GM18873 (cell line): ENCODE measurements at regions not wholly inside any gene's neighbourhood (a gene's known extent, or its start where the extent isn't known, plus 50 kb on each side); places are given as distances from the start of the nearest gene placed in this dataset.
"Not testable (repeated sequence)": the region's sequence is repeated elsewhere in the genome, so short reads cannot be mapped to it uniquely, and the experiment has no call there.

Source experiments
- ATAC-seq: cut with Tn5 transposase; IDR thresholded peaks from one replicate; pipeline ENCODE4 v1.9.1; 2021; ENCODE audit warnings: mild to moderate bottlenecking, moderate library complexity, moderate number of reproducible peaks; ENCODE audit not compliant: unreplicated experiment, low FRiP score

DNA sequence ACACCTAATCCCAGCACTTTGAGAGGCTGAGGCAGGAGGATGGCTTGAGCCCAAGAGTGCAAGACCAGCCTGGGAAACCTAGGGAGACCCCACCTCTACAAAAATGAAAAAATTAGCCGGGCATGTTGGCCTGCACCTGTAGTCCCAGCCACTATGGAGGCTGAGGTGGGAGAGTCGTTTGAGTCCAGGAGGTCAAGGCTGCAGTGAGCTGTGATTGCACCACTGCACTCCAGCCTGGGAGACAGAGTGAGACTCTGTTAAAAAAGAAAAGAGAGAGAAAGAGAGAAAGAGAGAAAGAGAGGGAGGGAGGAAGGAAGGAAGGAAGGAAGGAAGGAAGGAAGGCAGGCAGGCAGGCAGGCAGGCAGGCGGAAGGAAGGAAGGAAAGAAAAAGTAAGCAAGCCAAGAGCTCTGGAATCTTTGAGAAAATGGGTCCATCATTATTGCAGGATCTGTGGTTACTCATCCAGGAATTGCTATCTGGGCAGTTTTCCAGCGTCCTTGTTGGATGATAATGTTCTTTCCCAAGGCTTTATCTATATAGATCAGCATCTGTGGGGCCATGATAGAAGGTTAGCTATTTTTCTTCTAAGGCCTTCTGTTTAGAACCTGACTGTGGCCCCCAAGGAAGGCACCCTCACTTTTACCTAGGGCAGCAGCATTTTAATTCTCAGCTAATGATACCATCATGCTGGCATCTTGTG lies 533.2 kb upstream of the CDH5 start:
- no peak for ATAC-seq

DNA sequence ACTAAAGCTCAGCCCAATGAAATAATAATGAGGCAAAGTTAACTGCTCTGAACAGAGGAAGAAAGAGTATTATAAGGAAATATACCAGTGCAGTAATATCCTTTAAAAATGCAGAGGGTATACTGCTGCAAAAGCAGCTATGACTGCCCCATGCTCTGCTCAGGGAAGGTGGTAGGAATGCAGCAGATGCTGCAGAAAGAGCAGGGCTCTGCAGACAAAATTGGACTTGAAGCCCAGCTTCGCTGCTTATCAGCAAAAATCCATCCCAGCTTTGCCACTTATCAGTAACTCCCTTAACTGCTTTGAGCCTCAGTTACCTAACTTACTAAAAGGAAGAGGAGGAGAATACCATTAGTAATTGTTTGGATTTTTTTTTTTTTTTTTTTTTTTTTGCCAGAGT lies 533.8 kb upstream of the CDH5 start:
- no peak for ATAC-seq

DNA sequence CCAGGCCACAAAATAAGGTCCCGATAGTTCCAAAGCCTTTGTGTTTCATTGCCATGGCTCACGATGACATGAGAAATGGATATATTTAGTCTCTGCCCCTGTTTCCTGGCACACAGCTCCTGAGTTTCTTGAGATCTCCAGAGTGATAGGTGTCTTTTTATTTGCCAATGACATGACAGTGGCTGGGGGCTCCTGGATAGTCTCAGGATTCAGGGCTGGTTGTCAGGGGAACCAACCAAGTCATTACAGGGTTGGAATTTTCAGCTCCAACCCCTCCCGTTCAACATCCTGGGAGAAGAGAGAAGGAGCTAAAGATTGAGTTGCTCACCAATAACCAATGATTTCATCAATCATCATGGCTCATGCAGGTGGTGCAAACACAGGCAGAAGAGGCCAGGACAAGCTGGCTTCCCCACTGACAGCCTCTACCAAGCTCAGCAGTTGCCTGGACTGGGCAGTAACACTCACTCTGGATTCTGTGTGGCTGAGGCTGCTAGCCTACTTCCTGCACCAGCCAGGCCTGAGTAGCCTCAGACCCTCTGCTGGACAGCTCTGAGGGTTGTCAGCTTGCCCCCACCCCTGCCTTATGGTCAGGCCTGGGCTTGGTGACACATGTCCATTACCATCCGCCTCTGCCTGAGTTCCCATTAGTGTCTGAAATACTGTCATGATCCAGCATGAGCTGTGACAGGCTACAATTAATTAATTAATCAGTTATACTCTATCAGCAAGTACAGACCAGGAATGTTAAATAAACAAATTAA lies 534.4 kb upstream of the CDH5 start:
- no peak for ATAC-seq

DNA sequence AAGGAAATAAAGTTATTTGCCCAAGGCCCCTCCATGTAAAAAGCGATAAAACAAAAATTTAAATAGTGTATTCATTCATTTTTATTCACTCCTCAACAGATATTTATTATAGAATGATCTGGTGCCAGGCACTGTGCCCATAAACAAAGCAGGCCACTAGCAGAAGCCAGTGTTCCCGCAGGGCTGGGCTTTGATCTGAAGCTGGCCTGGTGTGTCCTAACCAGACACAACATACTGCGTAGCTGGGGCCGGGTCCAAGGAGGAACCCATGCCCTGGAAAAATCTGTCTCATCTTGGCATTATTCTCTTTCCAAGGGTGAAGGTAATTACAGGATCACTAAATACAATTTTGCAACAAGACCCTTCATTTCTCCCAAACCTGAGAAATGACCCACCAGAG lies 537.4 kb upstream of the CDH5 start:
- no peak for ATAC-seq

DNA sequence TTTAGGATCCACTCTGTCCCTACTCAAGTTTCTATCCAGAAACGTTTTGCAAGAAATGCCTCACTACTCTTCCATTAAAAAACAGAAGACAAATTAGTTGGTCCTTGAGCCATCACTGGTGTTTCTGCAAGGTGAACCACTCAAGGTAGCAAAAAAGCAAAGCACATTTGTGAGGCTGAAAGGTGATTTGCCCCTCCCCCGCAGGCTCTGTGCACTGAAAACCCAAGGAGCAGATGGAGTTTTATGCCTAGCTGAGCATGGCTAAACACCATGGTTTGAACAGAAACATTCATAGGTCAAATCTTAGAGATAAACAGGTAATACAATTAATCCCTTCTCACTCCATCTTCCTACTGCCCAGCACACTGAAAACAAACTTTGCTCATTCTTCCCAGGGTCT lies 538.2 kb upstream of the CDH5 start:
- ATAC-seq = no peak

DNA sequence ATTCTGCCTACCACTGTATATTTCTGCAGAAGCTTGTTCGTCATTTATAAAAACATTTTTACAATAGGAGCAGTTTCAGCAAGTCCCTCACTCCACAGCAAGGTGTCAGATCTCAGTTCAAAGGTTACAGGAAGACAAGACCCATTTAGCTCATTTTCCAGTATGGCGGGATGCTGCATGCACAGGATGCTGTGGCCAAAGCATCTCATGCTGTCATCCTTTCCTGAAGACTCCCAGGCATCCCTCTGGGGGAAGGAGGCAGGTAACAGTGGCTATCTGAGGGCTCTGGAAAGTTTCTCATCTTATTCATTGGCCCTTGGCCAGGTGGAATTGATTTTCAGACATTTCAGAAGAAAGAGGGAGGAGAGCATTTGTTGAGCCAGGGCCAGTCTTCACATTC lies 539.3 kb upstream of the CDH5 start:
- ATAC-seq = no peak

DNA sequence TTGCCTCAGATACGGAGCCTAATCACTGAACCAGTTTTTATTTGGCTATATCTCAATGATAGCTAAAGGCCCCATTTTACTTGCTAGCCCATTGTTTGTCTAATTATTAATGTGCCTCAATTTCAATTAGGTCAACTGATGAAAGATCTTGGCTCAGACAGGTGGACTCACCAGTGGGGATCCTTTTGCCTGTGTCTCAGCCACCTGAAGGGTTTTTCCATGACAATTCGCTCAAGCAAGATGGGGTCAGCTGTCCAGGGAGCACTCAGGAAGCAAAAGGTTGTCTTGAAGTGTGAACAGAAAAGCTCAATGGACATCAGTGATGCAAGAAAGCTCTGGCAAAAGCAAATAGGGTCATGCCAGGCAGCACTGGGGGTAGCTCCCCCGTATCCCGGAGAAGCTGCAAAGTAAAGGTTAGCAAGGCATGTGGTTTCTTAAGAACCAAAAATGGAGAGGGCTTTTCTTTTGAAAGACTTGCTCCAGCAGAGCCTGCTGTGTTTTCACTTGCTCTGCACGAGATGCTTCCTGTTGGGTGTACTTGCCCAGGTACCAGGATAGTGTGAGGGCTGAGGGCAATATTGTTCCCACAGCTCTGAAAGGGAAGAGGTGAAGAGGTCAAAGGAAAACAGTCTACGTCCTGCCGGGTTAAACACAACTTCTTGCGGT lies 541.2 kb upstream of the CDH5 start:
- no peak for ATAC-seq

DNA sequence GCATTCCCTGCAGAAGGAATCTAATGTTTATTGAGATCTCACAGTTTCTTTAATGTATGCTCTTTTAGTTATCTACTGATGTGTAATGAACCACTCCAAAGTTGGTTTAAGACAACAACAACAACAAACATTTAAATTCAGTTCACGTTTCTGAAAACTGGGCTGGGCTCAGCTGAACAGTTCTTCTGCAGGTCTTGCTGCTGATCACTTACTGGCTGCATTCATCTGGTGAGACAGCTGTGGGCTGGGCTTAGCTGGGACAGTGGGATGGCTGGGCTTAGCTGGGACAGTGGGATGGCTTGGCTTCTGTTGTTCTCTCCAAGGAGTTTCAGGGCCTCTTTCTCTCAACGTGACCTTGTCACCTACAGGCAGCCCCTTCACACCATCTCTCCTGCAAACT lies 544.3 kb upstream of the CDH5 start:
- no peak for ATAC-seq

DNA sequence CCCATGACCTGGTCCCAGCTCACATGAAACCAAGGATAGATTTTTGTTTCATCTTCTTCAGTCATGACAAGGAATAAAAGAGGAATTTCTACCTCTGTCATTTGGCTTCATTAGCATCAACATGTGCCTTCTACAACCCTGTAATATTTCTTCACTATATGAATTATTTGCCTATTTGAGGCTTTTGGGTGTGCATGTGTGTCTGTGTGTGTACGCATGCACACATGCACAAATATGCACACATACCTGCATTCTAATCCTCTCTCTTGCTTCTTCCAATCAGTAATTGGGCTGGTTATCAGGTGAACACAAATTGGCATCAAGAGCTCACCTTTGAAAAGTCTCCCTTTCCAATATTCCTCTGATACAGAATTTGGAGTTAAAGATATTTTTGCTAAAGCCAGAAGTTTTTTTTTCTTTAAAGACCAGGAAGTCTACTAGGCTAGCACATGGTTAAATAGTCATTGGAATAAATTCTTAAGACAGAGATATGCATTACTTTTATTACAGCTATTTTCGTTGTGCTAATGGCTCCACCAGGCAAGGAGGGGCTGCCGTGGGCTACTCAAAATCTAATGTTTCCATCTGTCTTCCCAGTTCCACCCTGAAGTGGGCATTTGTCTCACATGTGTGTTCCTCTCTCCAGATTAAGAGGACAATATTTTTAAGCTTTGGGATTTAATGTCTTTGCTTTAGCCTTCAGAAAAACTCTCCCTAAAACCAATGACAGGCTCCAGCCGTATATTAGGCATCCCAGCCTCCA lies 547.2 kb upstream of the CDH5 start:
- ATAC-seq = no peak

DNA sequence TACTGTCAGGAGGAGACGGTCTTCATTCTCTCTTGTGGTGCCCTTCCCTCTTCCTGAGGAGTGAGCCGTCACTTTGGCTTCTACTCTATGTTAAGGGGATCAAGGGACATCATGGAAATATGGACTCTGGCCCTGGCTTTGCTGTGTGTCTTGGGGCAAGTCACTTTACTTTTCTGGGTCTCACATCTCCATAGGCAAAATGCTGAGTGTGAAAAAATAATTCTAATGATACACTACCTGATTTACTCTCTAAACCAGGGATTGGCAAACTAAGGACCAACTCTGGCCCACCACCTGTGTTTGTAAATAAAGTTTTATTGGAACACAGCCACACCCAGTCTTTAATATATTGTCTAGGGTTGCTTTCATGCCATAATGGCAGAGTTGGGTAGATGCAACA lies 548.7 kb upstream of the CDH5 start:
- ATAC-seq = no peak

DNA sequence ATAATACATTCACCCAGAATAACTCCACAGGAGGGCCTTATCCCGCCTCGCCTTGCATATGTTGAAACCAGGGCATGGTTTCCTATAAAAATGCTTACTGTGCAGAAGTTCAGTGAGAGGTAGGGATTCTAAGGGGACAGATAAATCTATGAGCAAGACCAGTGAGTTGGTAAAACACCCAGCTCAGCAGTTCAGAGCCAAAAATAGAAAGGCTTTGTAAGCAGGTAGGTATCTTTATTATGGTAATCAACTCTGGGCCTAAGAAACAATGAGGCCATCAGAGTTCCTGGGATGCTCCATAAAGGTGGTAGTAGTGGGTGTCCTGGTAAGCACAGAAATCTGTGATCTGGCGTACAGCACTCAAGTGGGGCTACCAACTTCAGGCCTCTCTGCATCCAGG lies 549.4 kb upstream of the CDH5 start:
- no peak for ATAC-seq

DNA sequence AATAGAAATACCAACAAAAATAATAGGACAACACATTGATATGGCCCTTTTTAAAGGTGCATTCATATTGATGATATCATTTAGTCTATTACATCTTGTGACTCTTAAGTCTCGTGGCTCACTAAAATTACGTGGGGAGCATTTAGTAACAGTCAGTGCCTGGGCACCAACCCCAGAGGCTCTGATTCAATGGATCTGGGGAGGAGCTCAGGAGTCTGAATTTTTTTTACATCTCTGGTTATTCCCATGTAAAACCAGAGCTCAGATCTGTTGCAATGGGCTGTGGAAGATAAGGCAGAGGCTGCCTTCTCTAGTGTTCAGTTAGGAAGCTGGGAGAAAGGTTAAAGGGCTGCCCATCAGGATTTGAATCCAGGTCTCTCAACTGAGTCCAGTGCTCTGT lies 549.9 kb upstream of the CDH5 start:
- no peak for ATAC-seq

DNA sequence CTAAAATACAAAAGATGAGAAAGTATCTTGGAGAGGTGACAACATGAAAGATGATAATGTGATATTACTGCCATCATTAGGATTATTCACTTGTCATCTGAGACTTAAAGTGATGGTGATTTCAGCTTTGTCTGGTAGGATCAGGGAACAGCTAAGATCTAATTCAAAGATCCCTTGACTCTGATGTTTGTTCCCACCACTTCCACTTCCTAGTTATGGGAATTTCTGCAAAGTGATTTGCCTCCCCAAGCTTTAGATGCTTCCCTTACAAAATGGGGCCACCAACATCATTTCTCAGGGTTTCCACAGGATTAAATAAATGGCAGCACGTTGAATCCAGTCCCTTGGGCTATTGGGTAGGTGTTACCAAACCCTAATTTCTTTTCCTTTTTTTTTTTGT lies 550.8 kb upstream of the CDH5 start:
- no peak for ATAC-seq

DNA sequence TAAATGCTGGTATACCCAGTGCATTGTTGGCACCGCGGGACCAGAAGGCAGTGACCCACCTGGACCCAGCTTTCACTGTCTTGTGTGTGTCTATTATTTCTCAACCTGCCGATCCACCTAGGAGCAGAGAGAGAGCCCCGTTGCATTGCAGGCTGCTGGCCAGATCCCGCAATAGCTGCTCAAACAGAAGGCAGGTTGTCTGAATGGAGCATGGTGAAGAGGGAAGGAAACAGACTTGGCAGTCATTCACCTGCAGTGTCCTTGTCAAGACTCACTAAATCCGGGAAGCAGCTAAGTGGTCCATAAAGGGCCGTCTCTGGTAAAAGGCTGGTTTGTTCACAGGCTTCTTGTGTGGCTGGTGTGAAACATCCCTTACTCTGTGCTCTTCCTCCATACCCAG lies 552.6 kb upstream of the CDH5 start:
- ATAC-seq = not testable (repeated sequence)

DNA sequence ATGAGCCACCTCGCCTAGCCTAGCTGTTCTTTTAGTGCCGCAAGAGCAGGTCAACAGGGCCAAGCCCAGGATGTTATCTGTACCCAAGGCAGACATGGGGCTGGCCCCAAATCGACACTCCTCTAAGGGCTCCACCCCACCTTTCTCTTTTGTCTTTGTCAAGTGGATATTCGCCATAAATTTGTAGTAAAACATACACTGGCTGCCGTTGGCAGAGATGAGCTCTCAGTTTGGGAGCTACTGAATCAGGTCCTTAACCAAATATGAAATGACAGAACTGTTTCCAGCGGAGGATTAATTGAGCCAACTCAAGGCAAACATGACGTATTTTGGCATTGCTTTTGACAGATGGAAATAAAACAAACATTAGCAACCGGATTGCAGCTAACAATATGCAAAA lies 556.9 kb upstream of the CDH5 start:
- ATAC-seq = no peak

DNA sequence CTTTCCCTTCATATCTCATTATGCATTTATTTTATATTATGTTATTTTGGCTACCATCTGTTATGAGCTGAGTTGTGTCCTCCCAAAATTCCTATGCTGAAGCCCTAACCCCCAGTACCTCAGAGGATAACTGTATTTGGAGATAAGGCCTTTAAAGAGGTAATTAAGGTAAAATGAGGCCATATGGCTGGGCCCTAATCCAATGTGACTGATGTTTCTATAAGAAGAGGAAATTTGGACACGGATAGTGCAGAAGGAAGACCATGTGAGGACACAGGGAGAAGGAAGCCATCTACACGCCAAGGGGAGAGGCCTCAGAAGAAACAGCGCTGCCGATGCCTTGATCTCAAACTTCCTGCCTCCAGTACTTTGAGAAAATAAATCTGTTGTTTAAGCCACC lies 557.7 kb upstream of the CDH5 start:
- ATAC-seq = no peak

DNA sequence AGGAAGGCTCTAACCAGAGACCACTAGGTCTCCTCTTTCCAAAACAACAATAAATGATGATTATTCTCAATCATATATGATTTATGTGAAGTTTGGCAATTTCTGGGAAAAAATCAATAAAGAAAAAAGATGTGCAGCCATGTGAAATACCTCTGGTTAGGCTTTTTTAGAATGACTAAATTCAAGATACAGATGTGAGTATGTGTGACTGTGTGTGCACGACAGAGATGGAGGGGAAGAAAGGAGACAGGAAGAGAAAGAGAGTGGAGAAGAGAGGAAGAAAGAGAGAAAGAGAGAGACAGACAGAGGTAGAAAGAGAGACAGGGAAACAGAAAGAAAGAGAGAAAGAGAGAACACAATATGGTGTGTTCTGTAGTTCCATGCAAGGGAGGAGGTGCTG lies 558.6 kb upstream of the CDH5 start:
- ATAC-seq = no peak

DNA sequence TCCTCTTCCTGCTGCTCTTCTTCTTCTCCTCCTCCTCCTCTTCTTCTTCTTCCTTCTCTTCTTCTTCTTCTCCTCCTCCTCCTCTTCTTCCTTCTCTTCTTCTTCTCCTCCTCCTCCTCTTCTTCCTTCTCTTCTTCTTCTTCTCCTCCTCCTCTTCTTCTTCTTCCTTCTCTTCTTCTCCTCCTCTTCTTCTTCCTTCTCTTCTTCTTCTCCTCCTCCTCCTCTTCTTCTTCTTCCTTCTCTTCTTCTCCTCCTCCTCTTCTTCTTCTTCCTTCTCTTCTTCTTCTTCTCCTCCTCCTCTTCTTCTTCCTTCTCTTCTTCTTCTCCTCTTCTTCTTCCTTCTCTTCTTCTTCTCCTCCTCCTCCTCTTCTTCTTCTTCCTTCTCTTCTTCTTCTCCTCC lies 560.8 kb upstream of the CDH5 start:
- not testable (repeated sequence) for ATAC-seq

DNA sequence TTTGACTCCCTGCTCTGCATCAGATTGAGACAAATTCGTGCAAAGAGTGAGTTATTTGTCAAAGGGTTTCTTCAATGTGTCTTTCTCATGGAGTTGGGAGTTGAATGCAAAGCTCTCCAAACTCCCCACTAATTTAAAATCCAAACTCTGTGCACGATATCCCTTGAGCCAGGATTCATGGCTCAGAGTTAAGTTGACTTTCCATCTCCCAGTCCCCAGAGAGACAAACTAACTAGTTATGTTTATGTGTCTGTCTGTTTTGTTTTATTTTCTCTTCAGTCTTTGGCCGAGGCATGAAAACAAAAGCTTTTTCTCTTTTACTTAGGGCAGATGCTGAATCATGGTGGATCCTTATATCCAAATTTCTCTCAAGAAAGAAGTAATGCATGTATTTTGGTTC lies 570.0 kb upstream of the CDH5 start:
- no peak for ATAC-seq

DNA sequence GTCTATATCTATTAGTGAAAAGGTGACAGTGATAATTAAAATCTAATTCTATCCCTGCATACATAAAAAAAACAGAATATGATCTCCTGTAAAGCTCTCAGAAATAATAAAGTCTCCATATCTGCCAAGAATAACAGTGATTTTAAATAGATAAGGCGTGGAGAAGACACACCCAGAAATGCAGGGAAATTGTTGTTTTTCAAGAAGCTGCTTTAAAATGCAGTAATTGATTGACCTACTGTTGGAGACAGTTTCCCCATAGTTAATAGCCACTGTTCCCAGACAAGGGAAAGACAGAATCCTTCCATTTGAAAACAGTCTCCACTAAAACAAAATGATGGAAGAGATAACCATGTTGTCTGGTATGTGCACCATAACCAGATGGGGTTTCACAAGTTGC lies 571.5 kb upstream of the CDH5 start:
- no peak for ATAC-seq

DNA sequence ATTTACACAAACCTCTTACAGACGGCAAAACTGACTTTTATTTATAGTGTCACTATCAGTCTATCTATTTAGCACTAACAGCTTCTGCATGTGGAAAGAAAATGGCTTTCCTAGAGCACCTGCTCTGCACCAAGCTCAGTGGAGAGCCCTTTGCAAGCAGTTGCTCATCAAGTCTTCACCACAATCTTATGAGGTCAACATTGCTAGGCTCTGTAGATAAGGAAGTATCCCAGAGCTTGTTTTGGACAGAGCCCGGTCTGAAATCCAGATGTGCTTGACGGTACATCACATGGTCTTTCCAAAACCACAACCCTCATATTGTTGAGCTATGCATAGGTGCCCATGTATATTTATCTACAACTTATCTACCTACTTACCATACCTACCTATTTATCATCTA lies 572.7 kb upstream of the CDH5 start:
- ATAC-seq = no peak
